ENCODE measurements at regions not wholly inside any gene's neighbourhood (a gene's known extent, or its start where the extent isn't known, plus 50 kb on each side); places are given as distances from the start of the nearest gene placed in this dataset.

DNA sequence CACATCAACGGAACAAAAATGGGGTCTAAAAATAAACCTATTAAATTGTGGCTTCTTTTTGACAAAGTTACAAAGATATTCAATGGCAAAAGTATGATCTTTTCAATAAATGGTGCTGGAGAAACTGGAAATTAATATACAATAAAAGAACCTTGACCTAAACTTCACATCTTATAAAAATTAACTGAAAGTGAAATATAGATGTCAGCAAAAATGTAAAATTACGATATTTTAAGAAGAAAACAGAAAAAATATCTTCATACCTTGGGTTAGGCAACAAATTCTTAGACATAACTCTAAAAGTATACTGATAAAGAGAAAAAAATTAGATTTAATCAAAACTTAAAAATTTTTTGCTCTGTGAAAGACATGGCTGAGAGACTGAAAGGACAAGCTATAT is 1909.5 kb upstream of the CDH9 start:
- TF ChIP-seq POLR2AphosphoS5 (IDR thresholded peaks at IDR 0.05; ENCODE audit: insufficient read depth, low read depth, low read length): no peak
- TF ChIP-seq, protein P1, sequence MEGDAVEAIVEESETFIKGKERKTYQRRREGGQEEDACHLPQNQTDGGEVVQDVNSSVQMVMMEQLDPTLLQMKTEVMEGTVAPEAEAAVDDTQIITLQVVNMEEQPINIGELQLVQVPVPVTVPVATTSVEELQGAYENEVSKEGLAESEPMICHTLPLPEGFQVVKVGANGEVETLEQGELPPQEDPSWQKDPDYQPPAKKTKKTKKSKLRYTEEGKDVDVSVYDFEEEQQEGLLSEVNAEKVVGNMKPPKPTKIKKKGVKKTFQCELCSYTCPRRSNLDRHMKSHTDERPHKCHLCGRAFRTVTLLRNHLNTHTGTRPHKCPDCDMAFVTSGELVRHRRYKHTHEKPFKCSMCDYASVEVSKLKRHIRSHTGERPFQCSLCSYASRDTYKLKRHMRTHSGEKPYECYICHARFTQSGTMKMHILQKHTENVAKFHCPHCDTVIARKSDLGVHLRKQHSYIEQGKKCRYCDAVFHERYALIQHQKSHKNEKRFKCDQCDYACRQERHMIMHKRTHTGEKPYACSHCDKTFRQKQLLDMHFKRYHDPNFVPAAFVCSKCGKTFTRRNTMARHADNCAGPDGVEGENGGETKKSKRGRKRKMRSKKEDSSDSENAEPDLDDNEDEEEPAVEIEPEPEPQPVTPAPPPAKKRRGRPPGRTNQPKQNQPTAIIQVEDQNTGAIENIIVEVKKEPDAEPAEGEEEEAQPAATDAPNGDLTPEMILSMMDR (IDR thresholded peaks at IDR 0.05; ENCODE audit: extremely low read depth in 1 of 2, insufficient read depth in 1 of 2, low read depth in 1 of 2, low read length in 2 of 2): no peak
- no peak for TF ChIP-seq POLR2A (IDR thresholded peaks at IDR 0.05; ENCODE audit: low read depth, low read length)
- TF ChIP-seq EZH2 (IDR thresholded peaks at IDR 0.05; ENCODE audit: borderline replicate concordance, low read depth, low read length, severe bottlenecking): no peak
- TF ChIP-seq GATA2 (IDR thresholded peaks at IDR 0.05; ENCODE audit: insufficient read depth, insufficient read length, low read depth, low read length): no peak
- no peak for TF ChIP-seq MYC (IDR thresholded peaks at IDR 0.05; ENCODE audit: low read depth, low read length)
- no peak for TF ChIP-seq JUN (IDR thresholded peaks at IDR 0.05; ENCODE audit: borderline replicate concordance, insufficient read depth, insufficient read length, low read depth)
- no peak for TF ChIP-seq MAX (IDR thresholded peaks at IDR 0.05; ENCODE audit: insufficient read depth, insufficient read length)

Data from endothelial cell of umbilical vein (primary cell).